Ascending aorta (tissue), 2 donors: ENCODE measurements at regions not wholly inside any gene's neighbourhood (a gene's known extent, or its start where the extent isn't known, plus 50 kb on each side); places are given as distances from the start of the nearest gene placed in this dataset.

Experiments used
- DNase-seq, 2 donors: peaks; one replicate each; pipeline ENCODE4 v3.0.0-alpha.2; 2019; ENCODE audit warnings: low spot score in 2 of 2
- H3K27ac ChIP-seq, 2 donors: fragments of 200-600 bp; sonication (generic); one replicate each; pipeline ENCODE4 v1.5.1; 2016 to 2017; ENCODE audit warnings: mild to moderate bottlenecking in 1 of 2
- H3K27me3 ChIP-seq: fragments of 200-600 bp; sonication (generic); one replicate; pipeline ENCODE4 v1.5.1; 2017
- H3K36me3 ChIP-seq, 2 donors: fragments of 200-600 bp; sonication (generic); one replicate each; pipeline ENCODE4 v1.5.1; 2016
- H3K4me1 ChIP-seq, 2 donors: fragments of 200-600 bp; sonication (generic); one replicate each; pipeline ENCODE4 v1.5.1; 2016 to 2017; ENCODE audit warnings: mild to moderate bottlenecking in 1 of 2
- H3K4me3 ChIP-seq, 2 donors: fragments of 200-600 bp; sonication (generic); one replicate each; pipeline ENCODE4 v1.5.1; 2016 to 2017; ENCODE audit warnings: mild to moderate bottlenecking in 1 of 2
- H3K9me3 ChIP-seq, 2 donors: fragments of 200-600 bp; sonication (generic); one replicate each; pipeline ENCODE4 v1.5.1; 2016
- CTCF ChIP-seq, 3 experiments: fragments of 200-600 bp in 2 of 3; fragments of 450-650 bp in 1 of 3; sonication (generic) in 2 of 3; IDR thresholded peaks; one replicate each; pipeline ENCODE4 v1.5.1; 2016 to 2019; ENCODE audit warnings: antibody characterized with exemption in 3 of 3, mild to moderate bottlenecking in 1 of 3, moderate library complexity in 1 of 3
- intact Hi-C: fragments of 100-400 bp; cut with DNase I; formaldehyde crosslinking; loops from one replicate; pipeline ENCODE4 v1.15.1; 2023

- Histone ChIP-seq H3K27me3 (no peaks in the 10 kb centered on the region), H3K4me1 (peaks cover 0 to 2% of the 10 kb centered on the region in 2 donors), H3K4me3 (no peak overlapping the region), H3K27ac (no peak overlapping the region), H3K9me3 (no peaks in the 10 kb centered on the region), H3K36me3 (no peaks in the 10 kb centered on the region)
- no peak for TF ChIP-seq CTCF (IDR thresholded peaks at IDR 0.05)
- DNase-seq = no peak
- intact Hi-C loops = no loop called here
These were observed 497.8 kb upstream of the ZFHX3 start for GRCh38 chr16:73545755-73546154.

- intact Hi-C loops = no loop called here
- DNase-seq = no peak
- Histone ChIP-seq H3K4me1 (peaks cover 0 to 2% of the 10 kb centered on the region in 2 donors), H3K9me3 (no peaks in the 10 kb centered on the region), H3K27me3 (no peaks in the 10 kb centered on the region), H3K27ac (no peak overlapping the region), H3K36me3 (no peaks in the 10 kb centered on the region), H3K4me3 (no peak overlapping the region)
- TF ChIP-seq CTCF (IDR thresholded peaks at IDR 0.05) = no peak
These were observed 497.4 kb upstream of the ZFHX3 start for GRCh38 chr16:73545290-73545689.

DNA sequence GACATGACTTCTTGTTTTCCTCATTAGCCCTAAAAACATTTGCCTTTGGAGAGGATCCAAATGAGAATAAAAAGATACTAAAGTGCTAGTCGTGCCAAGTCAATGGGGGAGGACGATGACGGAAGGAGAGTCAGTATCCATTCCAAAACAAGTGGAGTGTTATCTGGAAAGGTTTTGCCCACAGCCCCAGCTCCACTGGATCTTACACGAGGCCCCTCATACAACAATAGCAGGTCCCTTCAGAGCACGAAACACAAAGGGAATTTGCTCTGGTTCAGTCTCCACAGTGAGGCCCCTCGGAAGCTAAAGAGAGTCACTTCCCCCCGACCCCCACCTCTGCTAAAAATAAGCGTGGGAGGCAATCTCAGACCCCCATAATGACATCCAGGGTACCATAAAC is 496.9 kb upstream of the ZFHX3 start:
- no peak for DNase-seq
- no peaks in the 10 kb centered on the region for H3K36me3 ChIP-seq
- intact Hi-C loops = no loop called here
- H3K4me1 ChIP-seq = peaks cover 0 to 2% of the 10 kb centered on the region in 2 donors
- no peaks in the 10 kb centered on the region for H3K9me3 ChIP-seq
- no peak overlapping the region for H3K4me3 ChIP-seq
- H3K27ac ChIP-seq = no peak overlapping the region
- H3K27me3 ChIP-seq = no peaks in the 10 kb centered on the region
- TF ChIP-seq CTCF (IDR thresholded peaks at IDR 0.05) = no peak

GRCh38 chr16:73543970-73544599 is 496.2 kb upstream of the ZFHX3 start:
- Histone ChIP-seq H3K4me1 (peaks cover 0 to 2% of the 10 kb centered on the region in 2 donors), H3K27me3 (no peaks in the 10 kb centered on the region), H3K4me3 (no peak overlapping the region), H3K36me3 (no peaks in the 10 kb centered on the region), H3K27ac (no peak overlapping the region), H3K9me3 (no peaks in the 10 kb centered on the region)
- intact Hi-C loops = no loop called here
- DNase-seq = no peak
- TF ChIP-seq CTCF (IDR thresholded peaks at IDR 0.05) = no peak

GRCh38 chr16:73543331-73543969 is 495.5 kb upstream of the ZFHX3 start:
- intact Hi-C loops = no loop called here
- TF ChIP-seq CTCF (IDR thresholded peaks at IDR 0.05) = no peak
- Histone ChIP-seq H3K4me3 (no peak overlapping the region), H3K36me3 (no peaks in the 10 kb centered on the region), H3K4me1 (peaks cover 0 to 2% of the 10 kb centered on the region in 2 donors), H3K9me3 (no peaks in the 10 kb centered on the region), H3K27me3 (no peaks in the 10 kb centered on the region), H3K27ac (no peak overlapping the region)
- no peak for DNase-seq
